LNCaP clone FGC (cell line): ENCODE measurements at regions not wholly inside any gene's neighbourhood (a gene's known extent, or its start where the extent isn't known, plus 50 kb on each side); places are given as distances from the start of the nearest gene placed in this dataset.

Experiments
- DNase-seq: peaks from one replicate; pipeline ENCODE4 v3.0.0-alpha.2; 2011; ENCODE audit warnings: low read depth
- H3K4me3 ChIP-seq: 2 replicates; pipeline ENCODE4 v1.5.1; 2011; ENCODE audit warnings: mild to moderate bottlenecking, low read depth, low read length, control low read depth
- TF ChIP-seq, protein P1 (sequence below): IDR thresholded peaks from 2 replicates; pipeline ENCODE4 v1.5.1; 2012; ENCODE audit warnings: mild to moderate bottlenecking; ENCODE audit not compliant: control insufficient read depth, insufficient read depth; ENCODE audit errors: extremely low read depth

DNA sequence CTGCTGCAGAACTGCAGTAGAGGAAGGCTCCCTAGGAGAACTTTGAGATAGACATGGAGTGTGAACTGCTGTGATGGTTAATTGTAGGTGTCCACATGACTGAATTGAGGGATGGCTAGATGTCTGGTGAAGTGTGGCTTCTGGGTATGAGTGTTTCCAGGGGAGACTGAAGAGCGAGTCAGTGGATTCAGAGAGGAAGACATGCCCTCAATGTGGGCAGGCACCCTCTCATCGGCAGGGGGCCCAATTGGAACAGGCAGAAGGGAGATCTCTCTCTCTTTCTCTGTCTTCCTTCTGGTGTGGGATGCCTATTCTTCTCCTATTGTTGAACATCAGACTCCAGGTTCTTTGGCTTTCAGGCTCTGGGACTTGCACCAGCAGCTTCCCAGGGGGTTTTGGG, 304.7 kb upstream of the GATB start:
- no peak overlapping the region for H3K4me3 ChIP-seq
- no peak for DNase-seq
- TF ChIP-seq, protein P1, sequence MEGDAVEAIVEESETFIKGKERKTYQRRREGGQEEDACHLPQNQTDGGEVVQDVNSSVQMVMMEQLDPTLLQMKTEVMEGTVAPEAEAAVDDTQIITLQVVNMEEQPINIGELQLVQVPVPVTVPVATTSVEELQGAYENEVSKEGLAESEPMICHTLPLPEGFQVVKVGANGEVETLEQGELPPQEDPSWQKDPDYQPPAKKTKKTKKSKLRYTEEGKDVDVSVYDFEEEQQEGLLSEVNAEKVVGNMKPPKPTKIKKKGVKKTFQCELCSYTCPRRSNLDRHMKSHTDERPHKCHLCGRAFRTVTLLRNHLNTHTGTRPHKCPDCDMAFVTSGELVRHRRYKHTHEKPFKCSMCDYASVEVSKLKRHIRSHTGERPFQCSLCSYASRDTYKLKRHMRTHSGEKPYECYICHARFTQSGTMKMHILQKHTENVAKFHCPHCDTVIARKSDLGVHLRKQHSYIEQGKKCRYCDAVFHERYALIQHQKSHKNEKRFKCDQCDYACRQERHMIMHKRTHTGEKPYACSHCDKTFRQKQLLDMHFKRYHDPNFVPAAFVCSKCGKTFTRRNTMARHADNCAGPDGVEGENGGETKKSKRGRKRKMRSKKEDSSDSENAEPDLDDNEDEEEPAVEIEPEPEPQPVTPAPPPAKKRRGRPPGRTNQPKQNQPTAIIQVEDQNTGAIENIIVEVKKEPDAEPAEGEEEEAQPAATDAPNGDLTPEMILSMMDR, result no peak

DNA sequence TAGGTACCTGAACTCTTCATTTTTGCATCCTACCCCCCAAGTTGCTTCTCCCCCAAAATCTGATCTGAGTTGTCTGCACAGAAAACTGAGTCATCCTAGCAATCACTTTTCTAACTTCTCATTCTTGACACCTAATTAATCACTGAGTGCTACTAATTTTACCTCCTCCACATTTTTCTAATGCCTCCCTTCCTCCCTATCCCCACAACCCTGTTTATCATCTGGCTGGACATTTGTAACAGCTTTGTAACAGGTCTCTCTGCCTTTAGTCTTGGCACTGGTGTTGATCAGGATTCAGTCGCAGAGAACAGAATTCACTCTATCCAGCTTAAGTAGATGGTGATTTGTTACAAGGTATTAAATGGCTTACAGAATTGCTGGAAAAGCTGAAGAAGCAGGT, 303.9 kb upstream of the GATB start:
- H3K4me3 ChIP-seq, result no peak overlapping the region
- TF ChIP-seq, protein P1, result no peak
- DNase-seq, result no peak

DNA sequence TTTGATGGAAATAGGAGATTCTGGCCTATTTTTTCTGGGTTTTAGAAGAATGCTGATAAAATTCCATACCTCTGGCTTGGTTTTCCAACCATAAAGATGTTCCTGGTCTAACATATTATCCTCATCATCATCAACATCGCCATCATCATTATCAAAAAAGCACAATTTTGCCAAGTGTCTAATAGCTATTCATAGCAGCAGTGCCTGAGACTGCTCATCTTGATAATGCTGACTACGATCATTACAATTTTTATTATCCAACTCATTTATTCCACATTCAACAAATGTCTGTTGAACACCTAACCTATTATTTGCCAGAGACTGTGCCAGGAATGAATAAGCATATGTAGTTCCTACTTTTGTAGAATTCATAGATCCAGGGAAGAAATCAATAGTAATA, 303.5 kb upstream of the GATB start:
- DNase-seq, result no peak
- TF ChIP-seq, protein P1, result no peak

DNA sequence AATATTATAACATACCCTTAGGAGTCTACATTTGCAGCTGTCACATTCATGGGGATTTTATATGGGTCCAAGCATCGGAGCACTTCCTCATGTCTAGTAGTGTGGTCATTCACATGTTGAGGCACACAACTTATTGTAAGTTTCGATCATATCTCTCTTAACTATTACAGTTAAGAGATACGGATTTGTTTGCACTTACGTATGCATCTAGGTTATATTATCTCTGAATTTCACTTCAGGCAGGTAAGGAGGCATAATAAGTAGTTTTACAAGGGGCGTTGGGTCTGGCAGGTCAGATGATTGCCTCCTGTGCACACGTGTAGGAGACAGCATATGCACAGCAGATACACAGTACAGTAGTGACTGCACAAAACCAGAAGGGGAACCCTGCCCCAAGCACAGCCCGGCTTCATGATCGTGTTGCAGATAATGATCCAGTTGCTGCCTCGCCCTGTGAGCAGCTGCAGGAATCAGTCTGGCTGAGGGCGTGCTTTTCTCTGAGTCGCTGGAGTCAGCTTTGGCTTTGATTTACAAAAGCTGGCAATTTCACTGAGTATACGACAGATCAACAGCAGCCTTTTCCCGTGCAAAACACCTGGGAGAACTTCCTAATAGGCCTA, 302.9 kb upstream of the GATB start:
- TF ChIP-seq, protein P1, result no peak
- DNase-seq, result peak; percentile 6
- no peak overlapping the region for H3K4me3 ChIP-seq

More for the DNA sequence above, 303.5 kb upstream of the GATB start:
- no peak overlapping the region for H3K4me3 ChIP-seq

DNA sequence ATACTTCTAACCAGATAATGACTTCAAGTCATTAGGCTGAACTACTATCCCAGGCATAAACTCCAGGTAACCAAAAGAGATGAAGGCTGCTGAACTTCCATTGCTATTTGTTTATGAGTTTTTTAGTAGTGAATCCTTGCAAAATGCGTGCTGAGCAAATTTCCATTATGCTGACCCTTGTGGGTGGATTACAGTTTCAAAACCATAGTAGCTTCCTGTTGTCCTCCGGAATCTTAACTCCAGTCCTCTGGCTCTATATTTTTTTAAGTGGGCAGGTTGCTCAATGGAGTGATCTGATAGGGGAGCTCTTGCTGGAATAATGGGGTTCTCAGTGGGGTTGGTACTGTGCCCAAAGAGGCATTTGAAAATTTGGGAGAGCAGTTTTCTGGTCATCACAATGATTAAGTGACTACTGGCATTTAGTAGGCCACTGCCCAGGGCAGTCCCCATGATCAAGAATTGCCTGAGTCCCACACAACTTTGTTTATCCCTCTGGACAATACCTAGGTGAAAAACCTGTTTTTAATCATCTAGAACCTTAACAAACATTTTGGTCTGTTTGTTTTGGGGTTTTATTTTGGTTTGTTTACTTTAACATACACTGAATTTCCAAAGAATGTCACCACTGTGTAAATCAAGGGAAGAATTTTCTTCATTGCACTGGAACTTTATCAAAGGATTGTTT, 302.3 kb upstream of the GATB start:
- H3K4me3 ChIP-seq, result no peak overlapping the region
- TF ChIP-seq, protein P1, result no peak
- DNase-seq, result no peak

DNA sequence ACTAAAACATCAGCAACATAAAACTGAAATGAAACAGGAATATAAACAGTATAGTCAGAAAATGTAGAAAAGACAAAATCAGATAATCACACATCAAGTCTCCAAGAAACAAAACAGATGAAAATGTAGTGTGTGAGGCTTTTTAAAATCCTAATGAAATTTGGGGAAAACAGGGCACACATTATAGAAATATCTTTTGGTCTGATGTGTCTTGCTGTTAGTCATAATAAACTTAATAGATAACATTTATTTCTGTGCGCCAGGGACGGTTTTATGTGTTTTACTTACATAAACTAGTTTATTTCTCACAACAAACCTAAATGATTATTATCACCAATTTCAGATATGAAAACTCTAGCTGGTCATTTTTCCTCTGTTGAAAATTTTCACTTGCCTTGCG, 293.9 kb upstream of the GATB start:
- TF ChIP-seq, protein P1, result no peak
- no peak for DNase-seq

More for the DNA sequence above, 293.9 kb upstream of the GATB start:
- H3K4me3 ChIP-seq, result no peak overlapping the region
